Testis (tissue), 2 donors: ENCODE measurements at regions not wholly inside any gene's neighbourhood (a gene's known extent, or its start where the extent isn't known, plus 50 kb on each side); places are given as distances from the start of the nearest gene placed in this dataset.

Experiments
- POLR2A ChIP-seq: fragments of 450-650 bp; IDR thresholded peaks from one replicate; pipeline ENCODE4 v1.6.1; 2017; ENCODE audit warnings: antibody characterized with exemption, mild to moderate bottlenecking, moderate library complexity
- TF ChIP-seq, protein P1 (sequence below), 3 experiments: fragments of 450-650 bp in 2 of 3; fragments of 200-600 bp in 1 of 3; sonication (generic) in 1 of 3; IDR thresholded peaks; one replicate each; pipeline ENCODE4 v1.5.1; 2016 to 2019; ENCODE audit warnings: antibody characterized with exemption in 3 of 3, mild to moderate bottlenecking in 2 of 3, moderate library complexity in 1 of 3

DNA sequence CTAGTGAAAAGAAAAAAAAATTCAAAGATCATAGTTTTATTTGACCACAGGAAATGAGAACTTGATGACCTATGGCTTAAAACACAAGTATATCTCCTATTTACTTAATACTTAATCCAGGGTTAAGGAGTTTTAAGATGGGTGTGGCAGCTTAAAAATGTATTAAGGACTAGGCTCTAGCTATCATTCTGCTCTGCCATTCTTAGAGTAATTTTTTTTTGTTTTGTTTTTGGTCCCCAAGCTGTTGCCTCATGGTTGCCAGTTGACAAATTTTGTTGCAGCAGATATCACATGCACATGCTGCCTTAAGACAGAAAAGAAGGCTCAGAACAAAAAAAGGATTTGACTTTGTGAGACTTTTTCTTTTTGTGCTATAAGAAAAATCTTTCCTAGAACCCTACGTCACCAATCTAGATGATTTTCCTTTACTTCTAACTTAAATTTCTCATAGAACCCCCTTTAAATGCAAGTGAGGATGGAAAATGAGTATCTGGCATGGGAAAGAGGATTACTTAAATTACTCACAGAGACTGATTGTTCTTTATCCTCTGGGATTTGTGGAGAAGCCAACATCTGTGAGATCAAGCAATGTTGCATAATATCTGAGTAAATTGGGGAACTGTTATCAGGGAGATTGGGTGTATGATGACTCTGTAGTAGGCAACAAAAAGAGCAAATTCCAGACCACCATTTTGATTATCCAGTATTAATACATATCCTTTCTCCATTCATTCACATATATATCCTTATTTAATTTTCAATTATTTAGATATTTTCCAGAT, 364.7 kb upstream of the CD180 start:
- TF ChIP-seq, protein P1, sequence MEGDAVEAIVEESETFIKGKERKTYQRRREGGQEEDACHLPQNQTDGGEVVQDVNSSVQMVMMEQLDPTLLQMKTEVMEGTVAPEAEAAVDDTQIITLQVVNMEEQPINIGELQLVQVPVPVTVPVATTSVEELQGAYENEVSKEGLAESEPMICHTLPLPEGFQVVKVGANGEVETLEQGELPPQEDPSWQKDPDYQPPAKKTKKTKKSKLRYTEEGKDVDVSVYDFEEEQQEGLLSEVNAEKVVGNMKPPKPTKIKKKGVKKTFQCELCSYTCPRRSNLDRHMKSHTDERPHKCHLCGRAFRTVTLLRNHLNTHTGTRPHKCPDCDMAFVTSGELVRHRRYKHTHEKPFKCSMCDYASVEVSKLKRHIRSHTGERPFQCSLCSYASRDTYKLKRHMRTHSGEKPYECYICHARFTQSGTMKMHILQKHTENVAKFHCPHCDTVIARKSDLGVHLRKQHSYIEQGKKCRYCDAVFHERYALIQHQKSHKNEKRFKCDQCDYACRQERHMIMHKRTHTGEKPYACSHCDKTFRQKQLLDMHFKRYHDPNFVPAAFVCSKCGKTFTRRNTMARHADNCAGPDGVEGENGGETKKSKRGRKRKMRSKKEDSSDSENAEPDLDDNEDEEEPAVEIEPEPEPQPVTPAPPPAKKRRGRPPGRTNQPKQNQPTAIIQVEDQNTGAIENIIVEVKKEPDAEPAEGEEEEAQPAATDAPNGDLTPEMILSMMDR (IDR thresholded peaks at IDR 0.05): no peak
- TF ChIP-seq POLR2A: no peak
